ENCODE measurements at regions not wholly inside any gene's neighbourhood (a gene's known extent, or its start where the extent isn't known, plus 50 kb on each side); places are given as distances from the start of the nearest gene placed in this dataset.

GRCh38 chr5:29811914-29812679, 1381.4 kb upstream of the CDH6 start:
- no peak for DNase-seq (ENCODE audit: low spot score)

- no peak for DNase-seq (ENCODE audit: low spot score)
Measured at GRCh38 chr5:29805804-29806203, 1387.7 kb upstream of the CDH6 start.

- DNase-seq (ENCODE audit: low spot score), result no peak
Measured at GRCh38 chr5:29800752-29801151, 1392.7 kb upstream of the CDH6 start.

GRCh38 chr5:29796013-29796412, 1397.5 kb upstream of the CDH6 start:
- DNase-seq (ENCODE audit: low spot score), result no peak

- DNase-seq (ENCODE audit: low spot score), result no peak
Measured at GRCh38 chr5:29795096-29795652, 1398.3 kb upstream of the CDH6 start.

GRCh38 chr5:29794141-29794787, 1399.2 kb upstream of the CDH6 start:
- DNase-seq (ENCODE audit: low spot score), result no peak

- DNase-seq (ENCODE audit: low spot score), result no peak
Measured at GRCh38 chr5:29790281-29790680, 1403.2 kb upstream of the CDH6 start.

GRCh38 chr5:29780401-29780800, 1413.1 kb upstream of the CDH6 start:
- DNase-seq (ENCODE audit: low spot score), result no peak

GRCh38 chr5:29779141-29779540, 1414.3 kb upstream of the CDH6 start:
- no peak for DNase-seq (ENCODE audit: low spot score)

- DNase-seq (ENCODE audit: low spot score), result no peak
Measured at GRCh38 chr5:29777373-29777772, 1416.1 kb upstream of the CDH6 start.

GRCh38 chr5:29770936-29771335, 1422.5 kb upstream of the CDH6 start:
- DNase-seq (ENCODE audit: low spot score), result no peak

GRCh38 chr5:29769474-29769873, 1424.0 kb upstream of the CDH6 start:
- DNase-seq (ENCODE audit: low spot score), result no peak

GRCh38 chr5:29758986-29759421, 1434.5 kb upstream of the CDH6 start:
- no peak for DNase-seq (ENCODE audit: low spot score)

GRCh38 chr5:29750453-29750852, 1443.0 kb upstream of the CDH6 start:
- DNase-seq (ENCODE audit: low spot score), result no peak

GRCh38 chr5:29744618-29745017, 1448.9 kb upstream of the CDH6 start:
- no peak for DNase-seq (ENCODE audit: low spot score)

- no peak for DNase-seq (ENCODE audit: low spot score)
Measured at GRCh38 chr5:29720954-29721353, 1472.5 kb upstream of the CDH6 start.

- no peak for DNase-seq (ENCODE audit: low spot score)
Measured at GRCh38 chr5:29719171-29719570, 1474.3 kb upstream of the CDH6 start.

- no peak for DNase-seq (ENCODE audit: low spot score)
Measured at GRCh38 chr5:29715167-29715566, 1478.3 kb upstream of the CDH6 start.

- no peak for DNase-seq (ENCODE audit: low spot score)
Measured at GRCh38 chr5:29702875-29703274, 1490.6 kb upstream of the CDH6 start.

GRCh38 chr5:29701600-29701999, 1491.9 kb upstream of the CDH6 start:
- no peak for DNase-seq (ENCODE audit: low spot score)

- DNase-seq (ENCODE audit: low spot score), result no peak
Measured at GRCh38 chr5:29697785-29698414, 1495.6 kb upstream of the CDH6 start.

GRCh38 chr5:29697278-29697677, 1496.2 kb upstream of the CDH6 start:
- no peak for DNase-seq (ENCODE audit: low spot score)

- no peak for DNase-seq (ENCODE audit: low spot score)
Measured at GRCh38 chr5:29672678-29673077, 1520.8 kb upstream of the CDH6 start.

Data from ureter (tissue), 1 donor.